ENCODE measurements at regions not wholly inside any gene's neighbourhood (a gene's known extent, or its start where the extent isn't known, plus 50 kb on each side); places are given as distances from the start of the nearest gene placed in this dataset.

DNA sequence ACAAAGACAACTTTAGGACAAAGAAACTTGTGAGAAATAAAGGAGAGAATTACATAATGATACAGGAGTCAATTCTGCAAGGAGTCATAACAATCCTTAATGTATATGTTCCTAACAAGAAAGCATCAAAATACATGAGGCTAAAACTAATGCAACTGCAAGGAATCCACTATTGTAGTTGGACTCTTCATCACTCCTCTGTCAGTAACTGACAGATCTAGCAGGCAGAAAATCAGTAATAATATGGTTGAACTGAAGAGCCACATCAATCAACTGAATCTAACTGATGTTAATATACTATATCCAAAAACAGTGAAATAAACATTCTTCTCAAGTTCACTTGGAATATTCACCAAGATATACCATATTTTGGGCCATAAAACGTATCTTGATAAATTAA lies 1806.4 kb upstream of the CELF4 start:
- TF ChIP-seq, protein P1, sequence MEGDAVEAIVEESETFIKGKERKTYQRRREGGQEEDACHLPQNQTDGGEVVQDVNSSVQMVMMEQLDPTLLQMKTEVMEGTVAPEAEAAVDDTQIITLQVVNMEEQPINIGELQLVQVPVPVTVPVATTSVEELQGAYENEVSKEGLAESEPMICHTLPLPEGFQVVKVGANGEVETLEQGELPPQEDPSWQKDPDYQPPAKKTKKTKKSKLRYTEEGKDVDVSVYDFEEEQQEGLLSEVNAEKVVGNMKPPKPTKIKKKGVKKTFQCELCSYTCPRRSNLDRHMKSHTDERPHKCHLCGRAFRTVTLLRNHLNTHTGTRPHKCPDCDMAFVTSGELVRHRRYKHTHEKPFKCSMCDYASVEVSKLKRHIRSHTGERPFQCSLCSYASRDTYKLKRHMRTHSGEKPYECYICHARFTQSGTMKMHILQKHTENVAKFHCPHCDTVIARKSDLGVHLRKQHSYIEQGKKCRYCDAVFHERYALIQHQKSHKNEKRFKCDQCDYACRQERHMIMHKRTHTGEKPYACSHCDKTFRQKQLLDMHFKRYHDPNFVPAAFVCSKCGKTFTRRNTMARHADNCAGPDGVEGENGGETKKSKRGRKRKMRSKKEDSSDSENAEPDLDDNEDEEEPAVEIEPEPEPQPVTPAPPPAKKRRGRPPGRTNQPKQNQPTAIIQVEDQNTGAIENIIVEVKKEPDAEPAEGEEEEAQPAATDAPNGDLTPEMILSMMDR (IDR thresholded peaks at IDR 0.05): no peak
- TF ChIP-seq POLR2A (IDR thresholded peaks at IDR 0.05): no peak

Measured in Peyer's patch (tissue), 4 donors.